RPMI7951 (cell line): ENCODE measurements at regions not wholly inside any gene's neighbourhood (a gene's known extent, or its start where the extent isn't known, plus 50 kb on each side); places are given as distances from the start of the nearest gene placed in this dataset.
"Not testable (repeated sequence)": the region's sequence is repeated elsewhere in the genome, so short reads cannot be mapped to it uniquely, and the experiment has no call there.

Experiments
- DNase-seq: peaks from one replicate; pipeline ENCODE4 v3.0.0-alpha.2; 2012; ENCODE audit warnings: low read depth

GRCh38 chr5:159588941-159589340 lies 258.7 kb upstream of the IL12B start:
- DNase-seq, result no peak

DNA sequence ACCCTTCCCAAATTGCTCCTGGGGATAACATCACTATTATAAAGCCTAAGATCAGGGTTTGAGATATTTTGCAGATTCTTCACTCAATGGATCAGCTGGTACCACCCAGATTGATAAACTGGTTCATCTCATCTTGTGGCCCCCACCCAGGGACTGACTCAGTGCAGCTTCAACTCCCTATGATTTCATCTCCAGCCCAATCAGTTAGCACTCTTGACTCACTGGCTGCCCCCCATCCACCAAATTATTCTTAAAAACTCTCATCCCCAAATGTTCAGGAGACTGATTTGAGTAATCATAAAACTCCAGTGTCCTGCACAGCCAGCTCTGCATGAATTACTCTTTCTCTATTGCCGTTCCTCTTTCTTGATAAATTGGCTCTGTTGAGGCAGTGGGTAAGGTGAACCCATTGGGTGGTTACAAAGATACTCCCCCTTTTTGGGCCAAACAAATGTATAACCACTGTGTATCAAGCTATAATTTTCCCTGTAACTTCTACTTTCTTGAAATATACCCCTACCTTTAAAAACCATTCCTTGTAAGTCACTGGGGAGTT lies 263.3 kb upstream of the IL12B start:
- no peak for DNase-seq

DNA sequence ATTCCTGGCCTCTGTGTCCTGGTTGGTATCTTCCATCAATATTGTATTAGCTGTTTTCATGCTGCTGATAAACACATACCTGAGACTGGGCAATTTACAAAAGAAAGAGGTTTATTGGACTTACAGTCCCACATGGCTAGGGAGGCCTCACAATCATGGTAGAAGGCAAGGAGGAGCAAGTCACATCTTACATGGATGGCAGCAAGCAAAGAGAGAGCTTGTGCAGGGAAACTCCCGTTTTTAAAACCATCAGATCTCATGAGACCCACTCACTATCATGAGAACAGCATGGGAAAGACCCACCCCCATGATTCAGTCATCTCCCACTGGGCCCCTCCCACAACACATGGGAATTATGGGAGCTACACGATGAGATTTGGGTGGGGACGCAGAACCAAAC lies 265.3 kb upstream of the IL12B start:
- DNase-seq, result not testable (repeated sequence)

DNA sequence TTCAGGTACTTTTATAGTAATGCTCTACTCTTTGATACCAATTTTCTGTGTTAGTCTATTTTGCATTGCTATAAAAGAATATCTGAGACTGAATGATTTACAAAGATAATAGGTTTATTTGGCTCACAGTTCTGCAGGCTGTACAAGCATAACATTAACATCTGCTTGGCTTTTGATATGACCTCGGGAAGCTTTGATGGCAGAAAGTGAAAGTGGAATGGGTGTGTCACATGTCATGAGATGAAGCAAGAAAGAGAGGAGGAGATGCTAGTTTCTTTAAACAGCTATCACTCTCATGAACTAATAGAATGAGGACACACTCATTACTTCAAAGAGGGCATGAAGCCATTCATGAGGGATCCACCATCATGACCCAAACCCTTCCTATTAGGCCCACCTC lies 270.9 kb upstream of the IL12B start:
- DNase-seq, result no peak

GRCh38 chr5:159602434-159602833 lies 272.1 kb upstream of the IL12B start:
- DNase-seq, result no peak

GRCh38 chr5:159605585-159605984 lies 275.3 kb upstream of the IL12B start:
- no peak for DNase-seq

DNA sequence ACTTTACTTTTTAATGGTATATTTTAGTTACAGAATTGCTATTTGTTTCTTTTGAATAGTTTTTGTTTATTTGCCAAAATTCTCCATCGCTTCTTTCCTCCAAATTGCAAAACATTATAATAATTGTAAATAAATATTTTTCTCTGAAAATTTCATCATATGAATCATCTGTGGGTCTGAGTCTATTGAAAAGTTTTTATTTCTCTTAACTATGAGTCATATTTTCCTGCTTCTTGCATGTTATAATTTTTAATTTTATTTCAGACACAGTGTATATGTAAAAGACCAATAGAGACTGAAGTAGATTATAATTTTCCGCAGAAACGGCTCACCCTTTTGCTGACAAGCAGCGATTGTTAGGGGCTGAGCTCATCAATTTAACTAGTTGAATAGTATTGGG lies 279.1 kb upstream of the IL12B start:
- no peak for DNase-seq

DNA sequence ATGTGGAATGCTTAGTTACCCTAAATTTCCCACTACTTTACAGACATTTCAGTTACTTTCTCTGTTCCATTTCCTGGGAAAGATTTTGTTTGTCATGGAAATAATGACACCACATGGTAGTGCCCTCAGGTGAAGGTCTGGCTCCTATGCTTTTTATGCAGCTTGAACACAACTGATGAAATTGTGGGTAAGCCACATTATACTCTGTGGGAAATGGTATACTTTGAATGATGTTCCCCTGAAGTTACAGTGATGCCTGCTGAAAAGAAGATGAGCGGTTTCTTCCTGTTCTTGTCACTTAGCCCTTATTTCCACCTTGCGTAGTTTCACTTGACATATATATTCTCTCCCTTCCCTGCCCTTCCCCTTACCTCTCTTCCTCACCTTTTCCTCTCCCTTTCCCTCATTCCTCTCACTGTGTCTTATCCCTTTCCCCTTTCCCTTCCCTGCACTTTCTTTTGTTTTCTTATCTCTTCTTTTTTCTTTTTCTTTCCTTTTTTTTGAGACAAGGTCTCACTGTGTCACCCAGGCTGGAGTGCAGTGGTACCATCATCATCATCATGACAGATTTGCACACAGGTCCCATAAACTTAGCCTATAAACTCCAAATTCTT lies 280.8 kb upstream of the IL12B start:
- DNase-seq, result no peak

GRCh38 chr5:159616952-159617351 lies 286.7 kb upstream of the IL12B start:
- peak; percentile 15 for DNase-seq

DNA sequence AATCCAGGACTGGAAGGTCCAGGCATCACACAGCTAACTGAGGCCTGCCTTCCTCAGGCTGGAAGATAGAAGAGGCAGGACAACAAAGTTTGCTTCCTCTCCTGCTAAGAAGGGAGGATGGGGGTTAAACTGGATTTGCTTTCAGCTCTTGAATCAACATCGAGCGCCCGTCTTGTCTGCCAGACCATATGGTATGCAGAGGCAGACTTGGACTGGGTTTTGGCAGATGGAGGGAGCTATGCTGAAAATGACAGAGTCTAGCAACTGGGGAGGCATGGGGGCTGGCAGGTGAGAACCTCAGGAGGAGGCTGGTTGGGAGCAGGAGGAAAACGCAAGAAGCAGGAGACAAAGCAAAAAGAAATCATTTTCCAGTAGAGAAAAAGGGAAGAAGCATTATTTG lies 289.5 kb upstream of the IL12B start:
- DNase-seq, result no peak

- DNase-seq, result no peak
Measured at GRCh38 chr5:159620853-159621540, 290.7 kb upstream of the IL12B start.

- no peak for DNase-seq
Measured at GRCh38 chr5:159628703-159629102, 287.6 kb upstream of the ADRA1B start.

DNA sequence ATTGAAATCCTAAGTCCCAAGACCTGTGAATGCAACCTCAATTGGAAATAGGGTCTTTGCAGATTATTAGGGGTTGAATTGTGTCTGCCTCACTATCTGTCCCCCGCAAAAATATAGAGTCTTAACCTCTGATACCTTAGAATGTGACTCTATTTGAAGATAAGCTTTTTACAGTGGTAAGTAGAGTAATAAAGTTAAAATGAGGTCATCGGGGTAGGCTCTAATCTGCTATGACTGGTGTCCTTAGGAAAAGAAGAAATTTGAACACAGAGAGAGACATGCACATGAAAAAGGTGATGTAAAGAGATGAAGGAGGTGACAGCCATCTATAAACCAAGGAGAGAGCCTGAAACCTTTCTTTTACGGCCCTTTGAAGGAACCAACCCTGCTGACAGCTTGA lies 287.1 kb upstream of the ADRA1B start:
- no peak for DNase-seq

DNA sequence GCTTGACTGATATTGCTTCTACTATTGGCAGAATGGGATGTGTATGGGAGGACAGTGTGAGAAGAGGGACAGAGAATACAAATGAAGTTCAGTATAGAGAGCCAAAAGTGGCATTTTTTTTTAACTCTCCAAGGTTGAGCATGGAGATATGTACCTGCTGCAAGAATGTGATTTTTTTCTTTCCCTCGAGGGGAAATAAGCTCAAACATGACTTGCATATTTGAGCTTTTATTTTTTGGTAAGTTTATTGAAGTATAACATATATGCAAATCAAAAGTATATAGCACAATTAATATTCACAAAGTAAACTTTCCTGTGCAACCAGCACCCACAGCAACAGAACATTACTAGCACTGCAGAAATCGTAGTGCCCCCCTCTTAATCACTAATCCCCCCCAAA lies 285.7 kb upstream of the ADRA1B start:
- no peak for DNase-seq

DNA sequence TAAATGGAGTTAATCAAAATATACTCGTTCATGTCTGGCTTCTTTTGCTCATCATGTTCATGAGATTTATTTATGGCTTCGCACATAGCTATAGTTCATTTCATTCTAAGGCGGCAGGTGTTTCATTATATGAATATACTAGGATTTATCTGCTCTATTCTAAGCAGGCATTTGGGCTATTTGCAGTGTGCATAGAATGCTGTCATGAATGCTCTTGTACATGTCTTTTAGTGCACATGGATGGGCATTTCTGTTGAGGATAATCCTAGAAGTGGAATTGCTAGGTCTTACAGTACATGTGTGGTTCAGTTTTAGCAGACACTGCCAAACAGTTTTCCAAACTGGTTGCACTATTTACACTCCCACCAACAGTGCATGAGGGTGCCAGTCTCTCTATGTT lies 285.3 kb upstream of the ADRA1B start:
- no peak for DNase-seq

GRCh38 chr5:159632866-159633265 lies 283.4 kb upstream of the ADRA1B start:
- no peak for DNase-seq

DNA sequence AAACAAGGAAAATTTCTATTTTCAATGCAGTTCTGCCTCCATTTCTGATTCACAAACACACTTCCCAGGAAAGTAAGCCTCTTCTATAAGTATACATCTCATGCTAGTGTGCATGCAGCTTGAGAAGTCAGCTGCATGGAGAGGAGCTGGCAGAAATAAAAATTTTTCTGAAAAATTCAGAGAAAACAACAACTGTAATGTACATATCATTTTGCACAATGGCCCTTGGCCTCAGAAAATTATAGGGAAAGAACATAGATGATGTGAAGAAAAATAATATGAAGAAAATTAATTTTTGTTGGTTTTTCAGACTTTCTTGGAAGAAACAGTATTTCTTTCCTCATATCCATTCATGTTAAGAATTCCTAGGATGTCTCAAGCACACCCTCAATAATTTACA lies 277.8 kb upstream of the ADRA1B start:
- DNase-seq, result no peak

- DNase-seq, result no peak
Measured at GRCh38 chr5:159638954-159639559, 277.2 kb upstream of the ADRA1B start.

DNA sequence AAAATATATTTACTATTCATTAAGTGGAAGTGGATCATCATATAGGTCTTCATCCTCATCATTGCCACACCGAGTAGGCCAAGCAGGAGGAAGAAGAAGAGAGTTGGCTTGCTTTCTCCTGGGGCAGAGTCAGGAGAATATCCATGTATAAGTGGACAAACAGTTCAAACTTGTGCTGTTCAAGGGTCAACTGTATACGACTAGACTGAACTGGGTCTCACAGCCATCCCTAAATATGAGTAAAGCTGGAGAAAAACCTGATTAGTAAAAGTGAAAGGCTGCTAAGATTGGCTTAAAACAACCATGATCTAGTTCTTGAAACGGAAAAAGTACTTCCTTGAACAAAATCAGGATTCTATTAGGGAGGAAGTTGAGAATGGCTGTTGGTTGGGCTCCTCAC lies 276.7 kb upstream of the ADRA1B start:
- DNase-seq, result no peak

DNA sequence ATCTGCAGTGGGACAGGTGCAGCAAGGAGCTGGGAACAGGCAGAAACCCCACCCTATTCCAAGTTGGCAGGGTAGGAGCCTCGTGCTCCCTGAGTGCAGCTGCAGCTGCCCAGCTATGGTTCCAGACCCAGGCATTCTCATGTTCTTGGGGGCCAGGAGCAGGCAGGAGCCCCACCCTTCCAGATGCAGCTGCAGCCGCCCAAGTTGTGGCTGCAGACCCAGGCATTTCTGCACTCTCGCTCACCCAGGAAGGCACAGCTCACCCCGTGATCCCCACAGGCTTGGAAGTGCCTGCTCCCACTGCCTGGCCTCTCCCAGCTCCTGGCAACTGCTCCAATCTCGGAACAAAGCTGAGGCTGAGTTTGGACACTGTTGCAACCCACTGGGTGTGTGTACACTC lies 275.8 kb upstream of the ADRA1B start:
- DNase-seq, result no peak

DNA sequence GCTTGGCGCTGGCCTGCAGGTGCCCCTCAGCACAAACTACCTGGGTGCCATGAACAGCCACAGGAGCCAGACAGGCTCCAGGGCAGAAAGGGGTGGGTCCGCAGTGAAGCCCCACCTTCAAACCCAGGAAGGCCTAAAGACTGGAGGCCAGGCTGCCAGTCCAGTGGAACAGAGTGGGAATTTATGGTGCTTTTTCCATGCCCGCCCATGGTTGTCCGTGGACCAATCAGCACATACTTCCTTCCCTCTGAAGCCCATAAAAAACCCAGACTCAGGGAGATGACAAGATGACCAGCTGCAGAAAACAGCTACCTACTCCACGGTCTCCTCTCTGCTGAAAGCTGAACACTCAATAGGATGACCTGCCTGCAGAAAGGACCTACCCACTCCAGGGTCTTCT lies 275.4 kb upstream of the ADRA1B start:
- no peak for DNase-seq

- DNase-seq, result no peak
Measured at GRCh38 chr5:159641371-159642039, 274.8 kb upstream of the ADRA1B start.

DNA sequence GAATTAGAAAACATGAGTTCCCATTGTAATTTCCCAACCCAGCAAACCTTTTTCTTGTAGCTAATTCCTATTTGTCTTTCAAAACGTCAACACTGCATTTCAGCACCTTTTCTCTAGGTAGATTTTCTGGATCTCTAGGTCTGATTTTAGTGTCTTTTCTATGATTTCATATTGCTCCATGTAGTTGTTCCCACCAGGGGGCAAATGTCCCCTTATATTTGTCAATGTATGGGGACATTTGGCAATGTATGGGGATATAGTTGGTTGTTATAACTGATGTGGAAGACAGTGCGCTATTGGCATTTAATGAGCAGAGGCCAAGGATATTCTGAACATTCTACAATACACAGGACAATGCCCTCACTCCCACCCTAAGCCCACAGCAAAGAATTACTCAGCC lies 273.9 kb upstream of the ADRA1B start:
- no peak for DNase-seq
